NB4 (cell line): ENCODE measurements at regions not wholly inside any gene's neighbourhood (a gene's known extent, or its start where the extent isn't known, plus 50 kb on each side); places are given as distances from the start of the nearest gene placed in this dataset.

Source experiments
- MYC ChIP-seq: IDR thresholded peaks from 2 replicates; pipeline ENCODE4 v1.6.1; 2011; ENCODE audit warnings: low read depth, low read length
- POLR2A ChIP-seq: IDR thresholded peaks from 2 replicates; pipeline ENCODE4 v1.6.1; 2011; ENCODE audit warnings: mild to moderate bottlenecking; ENCODE audit not compliant: insufficient read length; ENCODE audit errors: extremely low read depth
- TF ChIP-seq, protein P1 (sequence below): IDR thresholded peaks from 2 replicates; pipeline ENCODE4 v1.6.1; 2011; ENCODE audit warnings: low read depth, low read length

DNA sequence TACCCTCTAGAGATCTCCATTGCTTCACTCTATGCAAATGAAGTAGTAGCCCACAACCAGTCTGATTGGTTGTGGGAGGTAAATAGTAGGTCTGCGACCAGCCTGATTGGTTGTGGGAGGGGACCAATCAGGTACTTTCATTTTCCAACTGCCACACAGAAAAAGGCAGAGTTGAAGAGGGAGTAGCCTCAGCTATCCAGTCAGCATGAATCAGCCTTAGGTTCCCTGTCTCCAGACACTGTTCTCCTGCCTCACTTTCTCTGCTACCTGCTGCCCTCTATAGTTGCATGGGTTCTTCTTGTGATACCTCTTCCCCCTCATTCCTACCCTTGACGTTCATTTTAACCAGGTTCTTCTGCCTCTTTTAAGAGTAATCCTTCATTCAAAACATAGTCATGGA lies 114.5 kb upstream of the LYZL1 start:
- TF ChIP-seq, protein P1, sequence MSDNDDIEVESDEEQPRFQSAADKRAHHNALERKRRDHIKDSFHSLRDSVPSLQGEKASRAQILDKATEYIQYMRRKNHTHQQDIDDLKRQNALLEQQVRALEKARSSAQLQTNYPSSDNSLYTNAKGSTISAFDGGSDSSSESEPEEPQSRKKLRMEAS, result no peak
- no peak for TF ChIP-seq MYC
- TF ChIP-seq POLR2A, result no peak
